HG02938 (cell line): ENCODE measurements at regions not wholly inside any gene's neighbourhood (a gene's known extent, or its start where the extent isn't known, plus 50 kb on each side); places are given as distances from the start of the nearest gene placed in this dataset.
"Not testable (repeated sequence)": the region's sequence is repeated elsewhere in the genome, so short reads cannot be mapped to it uniquely, and the experiment has no call there.

Experiments
- ATAC-seq: cut with Tn5 transposase; IDR thresholded peaks from one replicate; pipeline ENCODE4 v1.9.1; 2021; ENCODE audit warnings: mild to moderate bottlenecking, moderate library complexity; ENCODE audit not compliant: unreplicated experiment

GRCh38 chr4:120636120-120636630 is 286.4 kb downstream of the PRDM5 start:
- ATAC-seq = no peak

GRCh38 chr4:120633810-120634209 is 288.7 kb downstream of the PRDM5 start:
- no peak for ATAC-seq

- no peak for ATAC-seq
Observed at GRCh38 chr4:120630427-120630826, 292.1 kb downstream of the PRDM5 start.

GRCh38 chr4:120629546-120630108 is 292.9 kb downstream of the PRDM5 start:
- no peak for ATAC-seq

- ATAC-seq = no peak
Observed at GRCh38 chr4:120622601-120623000, 299.9 kb downstream of the PRDM5 start.

- no peak for ATAC-seq
Observed at GRCh38 chr4:120617171-120617570, 305.4 kb downstream of the PRDM5 start.

GRCh38 chr4:120616041-120616440 is 306.5 kb downstream of the PRDM5 start:
- ATAC-seq = no peak

- ATAC-seq = no peak
Observed at GRCh38 chr4:120613778-120614177, 308.7 kb downstream of the PRDM5 start.

GRCh38 chr4:120611092-120611491 is 311.4 kb downstream of the PRDM5 start:
- ATAC-seq = no peak

GRCh38 chr4:120591038-120591437 is 331.5 kb downstream of the PRDM5 start:
- ATAC-seq = no peak

- ATAC-seq = no peak
Observed at GRCh38 chr4:120589787-120590186, 332.7 kb downstream of the PRDM5 start.

- no peak for ATAC-seq
Observed at GRCh38 chr4:120568731-120569130, 353.8 kb downstream of the PRDM5 start.

GRCh38 chr4:120561648-120562047 is 360.9 kb downstream of the PRDM5 start:
- no peak for ATAC-seq

GRCh38 chr4:120557372-120557771 is 365.2 kb downstream of the PRDM5 start:
- no peak for ATAC-seq

GRCh38 chr4:120555058-120555457 is 367.5 kb downstream of the PRDM5 start:
- ATAC-seq = no peak

GRCh38 chr4:120554086-120554485 is 368.4 kb downstream of the PRDM5 start:
- ATAC-seq = no peak

GRCh38 chr4:120550624-120551220 is 371.8 kb downstream of the PRDM5 start:
- ATAC-seq = not testable (repeated sequence)

- ATAC-seq = no peak
Observed at GRCh38 chr4:120549011-120549570, 373.4 kb downstream of the PRDM5 start.

GRCh38 chr4:120545391-120545790 is 377.1 kb downstream of the PRDM5 start:
- ATAC-seq = no peak

GRCh38 chr4:120544838-120545237 is 377.7 kb downstream of the PRDM5 start:
- ATAC-seq = no peak

GRCh38 chr4:120540625-120541024 is 381.9 kb downstream of the PRDM5 start:
- no peak for ATAC-seq

GRCh38 chr4:120536884-120537283 is 385.6 kb downstream of the PRDM5 start:
- ATAC-seq = no peak
